Mucosa of rectum (tissue), 2 donors: ENCODE measurements at regions not wholly inside any gene's neighbourhood (a gene's known extent, or its start where the extent isn't known, plus 50 kb on each side); places are given as distances from the start of the nearest gene placed in this dataset.

Experiments
- H3K27ac ChIP-seq, 2 donors: one replicate each; pipeline ENCODE4 v1.7.0; 2013; ENCODE audit warnings: inconsistent platforms in 2 of 2, low read depth in 2 of 2, low read length in 2 of 2
- H3K27me3 ChIP-seq, 2 donors: one replicate each; pipeline ENCODE4 v1.7.0; 2013; ENCODE audit warnings: low read length in 2 of 2; ENCODE audit not compliant: control insufficient read depth in 2 of 2, insufficient read depth in 2 of 2
- H3K36me3 ChIP-seq, 2 donors: one replicate each; pipeline ENCODE4 v1.7.0; 2013; ENCODE audit warnings: low read length in 2 of 2; ENCODE audit not compliant: control insufficient read depth in 2 of 2, insufficient read depth in 2 of 2
- H3K4me1 ChIP-seq, 2 donors: one replicate each; pipeline ENCODE4 v1.7.0; 2013; ENCODE audit warnings: low read length in 2 of 2, mild to moderate bottlenecking in 1 of 2; ENCODE audit not compliant: control insufficient read depth in 2 of 2, insufficient read depth in 2 of 2
- H3K4me3 ChIP-seq, 2 donors: one replicate each; pipeline ENCODE4 v1.7.0; 2013; ENCODE audit warnings: low read length in 2 of 2
- H3K9ac ChIP-seq, 2 donors: one replicate each; pipeline ENCODE4 v1.7.0; 2013; ENCODE audit warnings: low read length in 2 of 2, low read depth in 1 of 2, mild to moderate bottlenecking in 1 of 2
- H3K9me3 ChIP-seq, 2 donors: one replicate each; pipeline ENCODE4 v1.7.0; 2013; ENCODE audit warnings: low read length in 2 of 2; ENCODE audit not compliant: control insufficient read depth in 2 of 2
- donor health status: healthy.
- donor health status: Normal muscosa, but diverticular disease.

GRCh38 chr4:31575504-31575903 lies 855.3 kb downstream of the PCDH7 start:
- Histone ChIP-seq H3K27me3 (no peaks in the 10 kb centered on the region), H3K9ac (no peak overlapping the region), H3K9me3 (no peaks in the 10 kb centered on the region)

GRCh38 chr4:31580843-31581242 lies 860.7 kb downstream of the PCDH7 start:
- Histone ChIP-seq H3K9ac (no peak overlapping the region), H3K36me3 (no peaks in the 10 kb centered on the region), H3K27me3 (no peaks in the 10 kb centered on the region), H3K9me3 (no peaks in the 10 kb centered on the region), H3K27ac (no peak overlapping the region), H3K4me1 (no peaks in the 10 kb centered on the region), H3K4me3 (no peak overlapping the region)

More at GRCh38 chr4:31575504-31575903, 855.3 kb downstream of the PCDH7 start:
- H3K36me3 ChIP-seq, result no peaks in the 10 kb centered on the region
- H3K4me1 ChIP-seq, result no peaks in the 10 kb centered on the region
- H3K27ac ChIP-seq, result no peak overlapping the region
- H3K4me3 ChIP-seq, result no peak overlapping the region

GRCh38 chr4:31585503-31585902 lies 865.3 kb downstream of the PCDH7 start:
- no peaks in the 10 kb centered on the region for H3K9me3 ChIP-seq
- H3K4me1 ChIP-seq, result no peaks in the 10 kb centered on the region
- no peak overlapping the region for H3K27ac ChIP-seq
- H3K36me3 ChIP-seq, result no peaks in the 10 kb centered on the region
- no peak overlapping the region for H3K9ac ChIP-seq
- no peak overlapping the region for H3K4me3 ChIP-seq
- no peaks in the 10 kb centered on the region for H3K27me3 ChIP-seq

- H3K9ac ChIP-seq, result no peak overlapping the region
- no peak overlapping the region for H3K27ac ChIP-seq
- H3K9me3 ChIP-seq, result no peaks in the 10 kb centered on the region
- H3K4me3 ChIP-seq, result no peak overlapping the region
- no peaks in the 10 kb centered on the region for H3K36me3 ChIP-seq
- no peaks in the 10 kb centered on the region for H3K27me3 ChIP-seq
- no peaks in the 10 kb centered on the region for H3K4me1 ChIP-seq
Observed at GRCh38 chr4:31592293-31592692, 872.1 kb downstream of the PCDH7 start.

GRCh38 chr4:31595496-31595895 lies 875.3 kb downstream of the PCDH7 start:
- no peaks in the 10 kb centered on the region for H3K36me3 ChIP-seq
- no peak overlapping the region for H3K4me3 ChIP-seq
- H3K4me1 ChIP-seq, result no peaks in the 10 kb centered on the region
- no peaks in the 10 kb centered on the region for H3K27me3 ChIP-seq
- H3K9me3 ChIP-seq, result no peaks in the 10 kb centered on the region
- H3K27ac ChIP-seq, result no peak overlapping the region
- no peak overlapping the region for H3K9ac ChIP-seq

- no peaks in the 10 kb centered on the region for H3K36me3 ChIP-seq
- H3K27me3 ChIP-seq, result no peaks in the 10 kb centered on the region
- no peaks in the 10 kb centered on the region for H3K9me3 ChIP-seq
- no peak overlapping the region for H3K4me3 ChIP-seq
- H3K9ac ChIP-seq, result no peak overlapping the region
- no peaks in the 10 kb centered on the region for H3K4me1 ChIP-seq
- no peak overlapping the region for H3K27ac ChIP-seq
Observed at GRCh38 chr4:31598639-31599038, 878.5 kb downstream of the PCDH7 start.

GRCh38 chr4:31601793-31602192 lies 881.6 kb downstream of the PCDH7 start:
- Histone ChIP-seq H3K27me3 (no peaks in the 10 kb centered on the region), H3K4me3 (no peak overlapping the region), H3K27ac (no peak overlapping the region), H3K4me1 (no peaks in the 10 kb centered on the region), H3K9me3 (no peaks in the 10 kb centered on the region), H3K36me3 (no peaks in the 10 kb centered on the region), H3K9ac (no peak overlapping the region)

- H3K4me3 ChIP-seq, result no peak overlapping the region
- H3K4me1 ChIP-seq, result no peaks in the 10 kb centered on the region
- H3K27ac ChIP-seq, result no peak overlapping the region
- no peaks in the 10 kb centered on the region for H3K9me3 ChIP-seq
- no peaks in the 10 kb centered on the region for H3K27me3 ChIP-seq
- no peak overlapping the region for H3K9ac ChIP-seq
- no peaks in the 10 kb centered on the region for H3K36me3 ChIP-seq
Observed at GRCh38 chr4:31613946-31614623, 893.9 kb downstream of the PCDH7 start.

- Histone ChIP-seq H3K9me3 (no peaks in the 10 kb centered on the region), H3K9ac (no peak overlapping the region), H3K27me3 (no peaks in the 10 kb centered on the region), H3K4me3 (no peak overlapping the region), H3K4me1 (no peaks in the 10 kb centered on the region), H3K27ac (no peak overlapping the region), H3K36me3 (no peaks in the 10 kb centered on the region)
Observed at GRCh38 chr4:31617667-31618066, 897.5 kb downstream of the PCDH7 start.

GRCh38 chr4:31620476-31620875 lies 900.3 kb downstream of the PCDH7 start:
- Histone ChIP-seq H3K4me1 (no peaks in the 10 kb centered on the region), H3K27ac (no peak overlapping the region), H3K9me3 (no peaks in the 10 kb centered on the region), H3K9ac (no peak overlapping the region), H3K4me3 (no peak overlapping the region), H3K36me3 (no peaks in the 10 kb centered on the region), H3K27me3 (no peaks in the 10 kb centered on the region)

GRCh38 chr4:31645236-31645635 lies 925.1 kb downstream of the PCDH7 start:
- Histone ChIP-seq H3K9ac (no peak overlapping the region), H3K4me1 (no peaks in the 10 kb centered on the region), H3K9me3 (no peaks in the 10 kb centered on the region), H3K27ac (no peak overlapping the region), H3K36me3 (no peaks in the 10 kb centered on the region), H3K27me3 (no peaks in the 10 kb centered on the region), H3K4me3 (no peak overlapping the region)
